ENCODE measurements at regions not wholly inside any gene's neighbourhood (a gene's known extent, or its start where the extent isn't known, plus 50 kb on each side); places are given as distances from the start of the nearest gene placed in this dataset.

DNA sequence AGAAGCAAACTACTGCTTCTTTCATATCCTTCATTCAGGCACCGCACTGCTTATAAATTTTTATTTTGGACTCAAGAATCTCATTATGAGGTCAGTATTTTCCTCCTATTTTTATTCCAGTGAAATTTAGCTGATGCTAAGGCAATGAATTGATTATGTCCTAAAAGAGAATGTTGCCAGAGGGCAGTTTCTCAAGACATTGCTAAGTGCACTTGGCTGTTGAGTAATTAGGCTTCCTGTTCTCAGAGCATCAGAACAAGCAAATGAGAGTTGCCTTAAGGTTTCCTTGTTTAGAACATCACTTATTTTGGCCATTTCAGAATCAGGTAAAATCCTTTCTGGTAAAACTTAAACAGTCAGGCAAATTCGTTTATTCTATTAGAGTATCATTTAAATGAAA is 548.6 kb upstream of the ZEB2 start:
- H3K9me3 ChIP-seq (replicated peaks in 1 of 3), result no peaks in the 10 kb centered on the region
- WGBS, 4 donors, result 73 to 81% (median 77%) methylated on average over 2 of the region's 2 CpGs
- TF ChIP-seq CTCF (IDR thresholded peaks at IDR 0.05), result no peak
- TF ChIP-seq POLR2A (IDR thresholded peaks at IDR 0.05), result no peak
- H3K4me1 ChIP-seq (replicated peaks in 1 of 2), result no peaks in the 10 kb centered on the region
- H3K36me3 ChIP-seq (replicated peaks in 1 of 2), result no peaks in the 10 kb centered on the region
- H3K27me3 ChIP-seq, result no peaks in the 10 kb centered on the region
- no peak overlapping the region for H3K27ac ChIP-seq
- intact Hi-C loops (cut with DNase I), result no loop called here
- no peak overlapping the region for H3K4me3 ChIP-seq
- no peak for DNase-seq

GRCh38 chr2:145067549-145068030 is 547.7 kb upstream of the ZEB2 start:
- no peak overlapping the region for H3K27ac ChIP-seq
- intact Hi-C loops (cut with DNase I), result no loop called here
- DNase-seq, result no peak
- no peaks in the 10 kb centered on the region for H3K9me3 ChIP-seq (replicated peaks in 1 of 3)
- no peaks in the 10 kb centered on the region for H3K4me1 ChIP-seq (replicated peaks in 1 of 2)
- H3K4me3 ChIP-seq, result no peak overlapping the region
- no peak for TF ChIP-seq POLR2A (IDR thresholded peaks at IDR 0.05)
- TF ChIP-seq CTCF (IDR thresholded peaks at IDR 0.05), result no peak
- H3K36me3 ChIP-seq (replicated peaks in 1 of 2), result no peaks in the 10 kb centered on the region
- H3K27me3 ChIP-seq, result no peaks in the 10 kb centered on the region
- 56 to 74% (median 64%) methylated on average over 6 of the region's 6 CpGs for WGBS, 4 donors

DNA sequence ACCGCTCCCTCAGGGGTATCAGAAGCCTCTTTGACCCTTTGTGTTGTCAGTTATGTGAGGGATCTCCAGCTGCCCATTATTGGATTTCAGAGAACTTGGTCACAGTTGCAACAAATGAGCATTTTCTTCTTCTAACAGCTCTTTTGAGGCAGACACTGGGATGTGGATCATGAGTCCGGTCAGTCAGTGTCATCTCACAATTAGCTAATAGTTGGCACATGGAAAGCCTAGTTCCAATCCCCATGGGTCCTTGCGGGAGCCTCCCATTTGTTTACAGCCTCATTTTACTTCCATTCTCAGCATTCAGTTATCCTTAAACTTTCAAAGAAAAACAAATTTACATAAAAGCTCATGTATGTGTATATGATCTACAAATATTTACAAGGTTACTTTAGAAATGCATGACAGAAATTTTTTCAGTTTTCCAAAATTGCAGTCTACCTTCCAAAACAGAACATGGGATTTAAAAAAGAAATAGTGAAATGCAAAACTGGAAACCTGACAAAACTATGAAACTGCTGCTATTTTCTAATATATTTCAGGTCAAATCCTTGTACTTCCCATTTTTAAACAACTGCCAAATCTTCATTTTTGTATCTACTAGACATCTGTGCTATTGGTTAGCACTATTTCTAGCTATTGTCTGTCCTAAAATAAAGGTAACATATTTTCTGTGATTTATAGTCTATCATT is 547.1 kb upstream of the ZEB2 start:
- H3K27ac ChIP-seq, result peak overlapping the region in 2 of 5 donors; percentile 4 to 45
- no peak overlapping the region for H3K4me3 ChIP-seq
- H3K27me3 ChIP-seq, result no peaks in the 10 kb centered on the region
- no peaks in the 10 kb centered on the region for H3K36me3 ChIP-seq (replicated peaks in 1 of 2)
- no peaks in the 10 kb centered on the region for H3K4me1 ChIP-seq (replicated peaks in 1 of 2)
- TF ChIP-seq CTCF (IDR thresholded peaks at IDR 0.05) (no peak), POLR2A (IDR thresholded peaks at IDR 0.05) (no peak)
- WGBS, 4 donors, result 58 to 74% (median 67%) methylated on average over 3 of the region's 3 CpGs
- no peaks in the 10 kb centered on the region for H3K9me3 ChIP-seq (replicated peaks in 1 of 3)
- no peak for DNase-seq
- intact Hi-C loops (cut with DNase I), result no loop called here

- intact Hi-C loops (cut with DNase I), result no loop called here
- TF ChIP-seq CTCF (IDR thresholded peaks at IDR 0.05) (no peak), POLR2A (IDR thresholded peaks at IDR 0.05) (no peak)
- Histone ChIP-seq H3K4me3 (no peak overlapping the region), H3K4me1 (replicated peaks in 1 of 2) (no peaks in the 10 kb centered on the region), H3K27me3 (no peaks in the 10 kb centered on the region), H3K27ac (peak overlapping the region in 2 of 5 donors; percentile 4 to 45), H3K9me3 (replicated peaks in 1 of 3) (no peaks in the 10 kb centered on the region), H3K36me3 (replicated peaks in 1 of 2) (no peaks in the 10 kb centered on the region)
- peak in 2 of 7 donors; percentile 2 to 18 for DNase-seq
- WGBS, 4 donors, result 48 to 62% (median 54%) methylated on average over 4 of the region's 4 CpGs
These were observed 546.3 kb upstream of the ZEB2 start for GRCh38 chr2:145066151-145066661.
